ENCODE measurements at regions not wholly inside any gene's neighbourhood (a gene's known extent, or its start where the extent isn't known, plus 50 kb on each side); places are given as distances from the start of the nearest gene placed in this dataset.

GRCh38 chr12:105955976-105956375, 182.8 kb downstream of the NUAK1 start:
- intact Hi-C loops (cut with DNase I), result no loop called here
- H3K27ac ChIP-seq (ENCODE audit: low read depth in 2 of 2, low read length in 2 of 2), result no peak overlapping the region
- peaks cover 3 to 9% (median 8%) of the 10 kb centered on the region in 3 donors for H3K4me1 ChIP-seq (ENCODE audit: control insufficient read depth in 2 of 3, insufficient read depth in 2 of 3, low read depth in 1 of 3, low read length in 3 of 3)
- no peaks in the 10 kb centered on the region for H3K27me3 ChIP-seq (ENCODE audit: control insufficient read depth, insufficient read depth, low read length)
- FAIRE-seq (no peak), DNase-seq (no peak)
- H3K36me3 ChIP-seq (ENCODE audit: control insufficient read depth in 2 of 3, insufficient read depth in 3 of 3, low read length in 3 of 3), result no peaks in the 10 kb centered on the region
- H3K4me3 ChIP-seq (ENCODE audit: low read length in 3 of 3), result no peak overlapping the region
- TF ChIP-seq, protein P1, sequence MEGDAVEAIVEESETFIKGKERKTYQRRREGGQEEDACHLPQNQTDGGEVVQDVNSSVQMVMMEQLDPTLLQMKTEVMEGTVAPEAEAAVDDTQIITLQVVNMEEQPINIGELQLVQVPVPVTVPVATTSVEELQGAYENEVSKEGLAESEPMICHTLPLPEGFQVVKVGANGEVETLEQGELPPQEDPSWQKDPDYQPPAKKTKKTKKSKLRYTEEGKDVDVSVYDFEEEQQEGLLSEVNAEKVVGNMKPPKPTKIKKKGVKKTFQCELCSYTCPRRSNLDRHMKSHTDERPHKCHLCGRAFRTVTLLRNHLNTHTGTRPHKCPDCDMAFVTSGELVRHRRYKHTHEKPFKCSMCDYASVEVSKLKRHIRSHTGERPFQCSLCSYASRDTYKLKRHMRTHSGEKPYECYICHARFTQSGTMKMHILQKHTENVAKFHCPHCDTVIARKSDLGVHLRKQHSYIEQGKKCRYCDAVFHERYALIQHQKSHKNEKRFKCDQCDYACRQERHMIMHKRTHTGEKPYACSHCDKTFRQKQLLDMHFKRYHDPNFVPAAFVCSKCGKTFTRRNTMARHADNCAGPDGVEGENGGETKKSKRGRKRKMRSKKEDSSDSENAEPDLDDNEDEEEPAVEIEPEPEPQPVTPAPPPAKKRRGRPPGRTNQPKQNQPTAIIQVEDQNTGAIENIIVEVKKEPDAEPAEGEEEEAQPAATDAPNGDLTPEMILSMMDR (IDR thresholded peaks at IDR 0.05; ENCODE audit: borderline replicate concordance, extremely low read depth, insufficient read depth), result no peak
- H3K9ac ChIP-seq (ENCODE audit: low read length in 3 of 3), result no peak overlapping the region
- no peaks in the 10 kb centered on the region for H3K9me3 ChIP-seq (ENCODE audit: control insufficient read depth in 2 of 3, insufficient read depth in 1 of 3, low read length in 3 of 3)

GRCh38 chr12:105956662-105957457, 181.9 kb downstream of the NUAK1 start:
- no peak overlapping the region for H3K4me3 ChIP-seq (ENCODE audit: low read length in 3 of 3)
- TF ChIP-seq, protein P1 (IDR thresholded peaks at IDR 0.05; ENCODE audit: borderline replicate concordance, extremely low read depth, insufficient read depth), result no peak
- H3K27ac ChIP-seq (ENCODE audit: low read depth in 2 of 2, low read length in 2 of 2), result no peak overlapping the region
- H3K27me3 ChIP-seq (ENCODE audit: control insufficient read depth, insufficient read depth, low read length), result no peaks in the 10 kb centered on the region
- H3K9ac ChIP-seq (ENCODE audit: low read length in 3 of 3), result no peak overlapping the region
- FAIRE-seq (no peak), DNase-seq (no peak)
- intact Hi-C loops (cut with DNase I), result no loop called here
- peaks cover 6 to 9% (median 8%) of the 10 kb centered on the region in 3 donors for H3K4me1 ChIP-seq (ENCODE audit: control insufficient read depth in 2 of 3, insufficient read depth in 2 of 3, low read depth in 1 of 3, low read length in 3 of 3)
- H3K36me3 ChIP-seq (ENCODE audit: control insufficient read depth in 2 of 3, insufficient read depth in 3 of 3, low read length in 3 of 3), result no peaks in the 10 kb centered on the region
- H3K9me3 ChIP-seq (ENCODE audit: control insufficient read depth in 2 of 3, insufficient read depth in 1 of 3, low read length in 3 of 3), result no peaks in the 10 kb centered on the region

DNA sequence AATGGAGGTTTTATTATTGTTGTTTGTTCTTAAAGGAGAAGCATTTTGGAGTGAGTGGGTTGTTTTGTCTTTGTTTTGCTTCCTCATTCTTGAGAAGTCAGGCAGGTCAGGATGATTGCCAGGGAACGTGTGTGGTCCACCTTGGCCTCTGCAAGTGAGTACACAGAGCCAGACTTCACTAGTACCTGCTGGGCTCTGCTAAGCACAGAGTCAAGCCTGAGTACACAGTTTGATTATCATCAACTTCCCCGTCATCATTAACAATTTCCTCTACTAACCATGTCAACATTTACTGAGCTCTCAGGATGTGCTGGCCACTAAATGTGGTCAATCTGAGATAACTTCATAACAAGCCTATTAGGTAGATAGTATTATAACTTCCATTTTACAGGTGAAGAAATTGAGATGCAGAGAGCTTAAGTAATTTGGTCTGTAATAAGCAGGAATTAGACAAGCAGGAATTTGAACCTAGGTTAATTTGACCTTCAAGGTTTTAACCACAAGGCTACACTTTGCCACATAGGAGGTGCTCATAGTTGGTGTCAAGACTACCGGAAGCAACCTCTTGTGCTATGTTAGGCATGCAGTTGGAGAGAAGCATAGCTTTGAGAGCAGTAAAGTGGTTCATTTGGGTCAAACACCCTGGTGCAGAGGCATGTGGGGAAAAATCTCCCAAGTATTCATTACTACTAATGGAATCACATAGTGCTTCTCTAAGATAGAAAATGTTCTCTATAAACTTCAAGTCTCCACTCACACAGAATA, 178.3 kb downstream of the NUAK1 start:
- Histone ChIP-seq H3K27ac (ENCODE audit: low read depth in 2 of 2, low read length in 2 of 2) (peak overlapping the region in 1 of 2 donors; percentile 68), H3K4me3 (ENCODE audit: low read length in 3 of 3) (no peak overlapping the region), H3K9ac (ENCODE audit: low read length in 3 of 3) (no peak overlapping the region), H3K27me3 (ENCODE audit: control insufficient read depth, insufficient read depth, low read length) (no peaks in the 10 kb centered on the region), H3K4me1 (ENCODE audit: control insufficient read depth in 2 of 3, insufficient read depth in 2 of 3, low read depth in 1 of 3, low read length in 3 of 3) (peaks cover 6 to 9% (median 8%) of the 10 kb centered on the region in 3 donors), H3K36me3 (ENCODE audit: control insufficient read depth in 2 of 3, insufficient read depth in 3 of 3, low read length in 3 of 3) (no peaks in the 10 kb centered on the region), H3K9me3 (ENCODE audit: control insufficient read depth in 2 of 3, insufficient read depth in 1 of 3, low read length in 3 of 3) (no peaks in the 10 kb centered on the region)
- FAIRE-seq (no peak), DNase-seq (peak in 4 of 5 donors; percentile 21 to 76 (median 58))
- intact Hi-C loops (cut with DNase I), result no loop called here
- TF ChIP-seq, protein P1 (IDR thresholded peaks at IDR 0.05; ENCODE audit: borderline replicate concordance, extremely low read depth, insufficient read depth), result no peak

All from kidney (tissue), 13 donors.